ENCODE measurements at regions not wholly inside any gene's neighbourhood (a gene's known extent, or its start where the extent isn't known, plus 50 kb on each side); places are given as distances from the start of the nearest gene placed in this dataset.

GRCh38 chr3:34881026-34881425, 758.3 kb upstream of the ARPP21 start:
- TF ChIP-seq POLR2A (IDR thresholded peaks at IDR 0.05; ENCODE audit: low read length), result no peak
- no peak for TF ChIP-seq GATA1 (IDR thresholded peaks at IDR 0.05; ENCODE audit: low read depth, low read length)
